Right atrium auricular region (tissue), 2 donors: ENCODE measurements at regions not wholly inside any gene's neighbourhood (a gene's known extent, or its start where the extent isn't known, plus 50 kb on each side); places are given as distances from the start of the nearest gene placed in this dataset.

Experiments used
- DNase-seq: peaks from one replicate; pipeline ENCODE4 v3.0.0-alpha.2; 2019; ENCODE audit warnings: low spot score
- H3K27ac ChIP-seq, 2 donors: fragments of 200-600 bp; sonication (generic); 1 replicate in 1 of 2; 2 replicates in 1 of 2; pipeline ENCODE4 v1.5.1; 2016 to 2019
- H3K27me3 ChIP-seq, 2 donors: fragments of 200-600 bp; sonication (generic); one replicate each; pipeline versions ENCODE4 v1.5.1 to v1.6.0; 2017 to 2019
- H3K36me3 ChIP-seq: fragments of 200-600 bp; sonication (generic); one replicate; pipeline ENCODE4 v1.5.1; 2016
- H3K4me1 ChIP-seq, 2 donors: fragments of 200-600 bp; sonication (generic); one replicate each; pipeline versions ENCODE4 v1.5.1 to v1.6.0; 2017 to 2019
- H3K4me3 ChIP-seq, 2 donors: fragments of 200-600 bp; sonication (generic); 1 replicate in 1 of 2; 2 replicates in 1 of 2; pipeline ENCODE4 v1.5.1; 2017 to 2019; ENCODE audit warnings: mild to moderate bottlenecking in 1 of 2, moderate library complexity in 1 of 2
- H3K9me3 ChIP-seq, 2 donors: fragments of 200-600 bp; sonication (generic); one replicate each; pipeline ENCODE4 v1.5.1; 2019
- TF ChIP-seq, protein P1 (sequence below), 2 donors: fragments of 200-600 bp; sonication (generic); IDR thresholded peaks; one replicate each; pipeline ENCODE4 v1.5.1; 2019; ENCODE audit warnings: antibody characterized with exemption in 2 of 2

DNA sequence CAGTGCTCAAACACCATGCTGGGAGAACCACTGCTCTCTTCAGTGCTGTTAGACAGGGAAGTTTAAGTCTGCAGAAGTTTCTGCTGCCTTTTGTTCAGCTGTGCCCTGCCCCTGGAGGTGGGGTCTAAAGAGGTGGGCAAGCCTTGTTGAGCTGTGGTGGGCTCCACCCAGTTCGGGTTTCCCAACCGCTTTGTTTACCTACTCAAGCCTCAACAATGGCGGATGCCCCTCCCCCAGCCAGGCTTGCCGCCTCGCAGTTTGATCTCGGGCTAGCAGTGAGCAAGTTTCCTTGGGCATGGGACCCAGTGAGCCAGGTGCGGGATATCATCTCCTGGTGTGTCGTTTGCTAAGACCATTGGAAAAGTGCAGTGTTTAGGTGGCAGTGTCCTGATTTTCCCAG lies 670.2 kb upstream of the ALCAM start:
- Histone ChIP-seq H3K4me3 (no peak overlapping the region), H3K4me1 (no peaks in the 10 kb centered on the region), H3K27ac (no peak overlapping the region), H3K36me3 (no peaks in the 10 kb centered on the region), H3K9me3 (no peaks in the 10 kb centered on the region), H3K27me3 (no peaks in the 10 kb centered on the region)
- DNase-seq, result no peak
- TF ChIP-seq, protein P1, sequence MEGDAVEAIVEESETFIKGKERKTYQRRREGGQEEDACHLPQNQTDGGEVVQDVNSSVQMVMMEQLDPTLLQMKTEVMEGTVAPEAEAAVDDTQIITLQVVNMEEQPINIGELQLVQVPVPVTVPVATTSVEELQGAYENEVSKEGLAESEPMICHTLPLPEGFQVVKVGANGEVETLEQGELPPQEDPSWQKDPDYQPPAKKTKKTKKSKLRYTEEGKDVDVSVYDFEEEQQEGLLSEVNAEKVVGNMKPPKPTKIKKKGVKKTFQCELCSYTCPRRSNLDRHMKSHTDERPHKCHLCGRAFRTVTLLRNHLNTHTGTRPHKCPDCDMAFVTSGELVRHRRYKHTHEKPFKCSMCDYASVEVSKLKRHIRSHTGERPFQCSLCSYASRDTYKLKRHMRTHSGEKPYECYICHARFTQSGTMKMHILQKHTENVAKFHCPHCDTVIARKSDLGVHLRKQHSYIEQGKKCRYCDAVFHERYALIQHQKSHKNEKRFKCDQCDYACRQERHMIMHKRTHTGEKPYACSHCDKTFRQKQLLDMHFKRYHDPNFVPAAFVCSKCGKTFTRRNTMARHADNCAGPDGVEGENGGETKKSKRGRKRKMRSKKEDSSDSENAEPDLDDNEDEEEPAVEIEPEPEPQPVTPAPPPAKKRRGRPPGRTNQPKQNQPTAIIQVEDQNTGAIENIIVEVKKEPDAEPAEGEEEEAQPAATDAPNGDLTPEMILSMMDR (IDR thresholded peaks at IDR 0.05), result no peak

DNA sequence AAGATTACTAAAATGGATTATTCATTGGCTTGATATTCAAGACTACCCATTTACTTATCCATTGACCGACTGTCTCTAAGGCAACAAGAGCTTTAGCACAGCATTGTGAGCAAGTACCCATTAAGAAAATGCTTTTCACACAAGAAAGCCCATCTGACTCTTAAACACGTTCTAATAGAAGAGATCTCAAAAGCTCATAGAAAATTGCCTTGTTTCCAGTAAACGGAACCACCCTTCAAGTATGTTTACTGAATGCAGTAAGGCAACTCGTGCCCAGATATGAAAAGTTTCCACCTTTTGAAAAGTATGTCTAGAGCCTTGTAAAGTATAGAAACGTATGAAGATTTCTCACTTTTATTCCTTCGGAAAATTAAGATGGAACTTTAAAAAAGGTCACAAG lies 655.3 kb upstream of the ALCAM start:
- Histone ChIP-seq H3K36me3 (no peaks in the 10 kb centered on the region), H3K9me3 (no peaks in the 10 kb centered on the region), H3K4me3 (no peak overlapping the region), H3K27ac (no peak overlapping the region), H3K4me1 (no peaks in the 10 kb centered on the region), H3K27me3 (no peaks in the 10 kb centered on the region)
- TF ChIP-seq, protein P1 (IDR thresholded peaks at IDR 0.05), result no peak
- DNase-seq, result no peak

DNA sequence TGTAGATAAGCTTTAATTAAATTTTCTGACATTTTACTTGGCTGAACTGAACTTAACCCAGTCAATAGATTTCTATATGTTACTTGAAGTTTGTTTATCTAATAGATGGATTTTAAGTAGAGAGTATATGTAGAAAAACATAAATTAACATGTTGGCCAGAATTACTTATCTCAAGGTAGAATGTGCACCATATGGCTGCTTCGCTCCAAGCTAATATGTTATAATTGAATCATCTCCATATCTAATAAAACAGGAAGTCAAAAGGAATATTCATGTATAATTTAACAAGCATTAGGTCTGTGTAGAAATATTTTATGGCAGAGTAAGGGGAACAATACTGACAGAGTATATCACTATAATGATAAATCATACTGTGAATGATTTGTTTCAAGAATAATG lies 650.7 kb upstream of the ALCAM start:
- no peak overlapping the region for H3K4me3 ChIP-seq
- H3K4me1 ChIP-seq, result no peaks in the 10 kb centered on the region
- H3K9me3 ChIP-seq, result no peaks in the 10 kb centered on the region

DNA sequence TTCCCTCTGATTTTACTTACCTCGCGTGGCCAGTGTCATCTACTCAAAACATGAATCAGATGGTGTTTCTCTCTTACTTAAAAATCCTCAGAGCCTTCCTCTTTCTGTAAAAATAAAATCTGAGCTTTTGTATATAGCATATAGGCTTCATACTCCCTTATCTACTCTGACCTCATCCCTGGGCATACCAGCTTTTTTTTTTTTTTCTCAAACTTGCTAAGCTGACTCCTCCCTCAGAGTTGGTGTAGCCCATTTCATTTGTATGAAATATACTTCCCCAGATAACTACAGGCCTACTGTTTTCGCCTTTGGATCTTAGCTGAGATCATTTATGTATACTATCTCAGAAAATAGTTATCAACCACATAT lies 648.9 kb upstream of the ALCAM start:
- Histone ChIP-seq H3K36me3 (no peaks in the 10 kb centered on the region), H3K4me1 (no peaks in the 10 kb centered on the region), H3K9me3 (no peaks in the 10 kb centered on the region), H3K27ac (no peak overlapping the region), H3K27me3 (no peaks in the 10 kb centered on the region), H3K4me3 (no peak overlapping the region)
- no peak for DNase-seq
- TF ChIP-seq, protein P1 (IDR thresholded peaks at IDR 0.05), result no peak

More for the DNA sequence above, 650.7 kb upstream of the ALCAM start:
- TF ChIP-seq, protein P1 (IDR thresholded peaks at IDR 0.05), result no peak
- Histone ChIP-seq H3K27me3 (no peaks in the 10 kb centered on the region), H3K36me3 (no peaks in the 10 kb centered on the region), H3K27ac (no peak overlapping the region)
- no peak for DNase-seq

DNA sequence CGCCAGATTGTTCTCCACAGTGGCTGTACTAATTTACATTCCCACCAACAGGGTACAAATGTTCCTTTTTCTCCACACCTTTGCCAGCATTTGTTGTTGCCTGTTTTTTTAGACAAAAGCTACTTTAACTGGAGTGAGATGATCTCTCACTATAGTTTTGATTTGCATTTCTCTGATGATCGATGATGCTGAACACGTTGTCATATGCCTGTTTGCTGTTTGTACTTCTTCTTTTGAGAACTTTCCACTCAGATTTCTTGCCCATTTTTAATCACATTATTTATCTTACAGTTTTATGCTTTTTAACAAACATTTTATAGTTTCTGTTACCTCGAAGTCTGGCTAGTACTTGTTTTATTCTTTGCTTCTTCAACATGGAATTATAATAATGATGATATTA lies 643.7 kb upstream of the ALCAM start:
- no peaks in the 10 kb centered on the region for H3K4me1 ChIP-seq
- no peaks in the 10 kb centered on the region for H3K9me3 ChIP-seq
- no peak overlapping the region for H3K27ac ChIP-seq
- H3K36me3 ChIP-seq, result no peaks in the 10 kb centered on the region
- TF ChIP-seq, protein P1 (IDR thresholded peaks at IDR 0.05), result no peak
- H3K27me3 ChIP-seq, result no peaks in the 10 kb centered on the region
- H3K4me3 ChIP-seq, result no peak overlapping the region
- DNase-seq, result no peak

DNA sequence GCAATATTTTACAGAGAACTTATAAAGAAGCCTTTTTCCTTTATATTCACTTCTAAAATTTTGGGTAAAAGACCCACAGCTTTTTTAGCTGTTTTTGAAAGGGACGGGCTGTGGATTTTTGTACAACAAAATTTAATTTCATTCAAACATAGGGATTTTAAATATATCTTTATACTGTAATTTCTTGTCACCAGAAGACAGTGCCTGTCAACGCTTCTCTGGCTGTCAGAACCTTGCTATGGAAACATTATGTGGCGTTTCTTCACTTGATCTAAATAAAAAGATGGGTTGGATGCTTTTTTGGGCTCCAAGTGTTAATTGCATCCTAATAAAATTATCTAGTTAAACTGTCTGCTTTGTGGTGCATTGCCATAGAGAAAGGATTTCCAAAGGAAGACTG lies 635.6 kb upstream of the ALCAM start:
- Histone ChIP-seq H3K27ac (no peak overlapping the region), H3K36me3 (no peaks in the 10 kb centered on the region)

More for the DNA sequence above, 635.6 kb upstream of the ALCAM start:
- H3K4me3 ChIP-seq, result no peak overlapping the region
- TF ChIP-seq, protein P1 (IDR thresholded peaks at IDR 0.05), result no peak
- no peak for DNase-seq
- H3K9me3 ChIP-seq, result no peaks in the 10 kb centered on the region
- no peaks in the 10 kb centered on the region for H3K4me1 ChIP-seq
- no peaks in the 10 kb centered on the region for H3K27me3 ChIP-seq
